ENCODE measurements at regions not wholly inside any gene's neighbourhood (a gene's known extent, or its start where the extent isn't known, plus 50 kb on each side); places are given as distances from the start of the nearest gene placed in this dataset.

- no peak for TF ChIP-seq POLR2A (IDR thresholded peaks at IDR 0.05; ENCODE audit: low read length)
- no peak for TF ChIP-seq HDAC2 (IDR thresholded peaks at IDR 0.05)
- no peak for TF ChIP-seq RCOR1 (IDR thresholded peaks at IDR 0.05; ENCODE audit: low read depth, low read length)
Observed at GRCh38 chr2:157158111-157158510, 99.4 kb upstream of the GALNT5 start.

All from A549 (cell line).